ENCODE measurements at regions not wholly inside any gene's neighbourhood (a gene's known extent, or its start where the extent isn't known, plus 50 kb on each side); places are given as distances from the start of the nearest gene placed in this dataset.

DNA sequence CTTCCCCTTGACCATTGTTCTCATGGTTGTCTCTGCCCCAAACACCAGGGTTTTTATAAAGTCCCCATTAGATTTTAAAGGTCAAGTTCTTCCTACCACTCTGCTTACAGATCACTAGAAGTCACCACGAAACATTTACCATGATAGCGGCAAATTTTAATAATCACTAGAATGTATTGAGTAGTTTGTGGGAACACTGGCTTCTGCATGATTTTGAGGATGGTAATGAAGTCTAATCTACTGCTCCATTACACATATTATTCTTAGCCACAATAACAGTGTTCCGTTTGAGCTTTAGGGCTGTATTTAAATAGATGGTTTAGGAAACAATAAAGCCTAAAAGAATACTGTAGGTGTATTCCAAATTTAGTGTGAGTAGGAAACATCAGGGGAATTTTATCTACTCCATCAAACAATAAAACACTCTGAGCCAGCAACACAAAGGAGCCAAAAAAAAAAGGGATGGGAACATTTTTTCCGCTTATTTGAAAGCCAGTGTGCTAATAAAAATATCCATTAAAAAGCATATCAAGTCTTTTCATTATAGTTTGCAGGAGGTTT lies 49.7 kb downstream of the KLF12 start:
- no peak for DNase-seq

DNA sequence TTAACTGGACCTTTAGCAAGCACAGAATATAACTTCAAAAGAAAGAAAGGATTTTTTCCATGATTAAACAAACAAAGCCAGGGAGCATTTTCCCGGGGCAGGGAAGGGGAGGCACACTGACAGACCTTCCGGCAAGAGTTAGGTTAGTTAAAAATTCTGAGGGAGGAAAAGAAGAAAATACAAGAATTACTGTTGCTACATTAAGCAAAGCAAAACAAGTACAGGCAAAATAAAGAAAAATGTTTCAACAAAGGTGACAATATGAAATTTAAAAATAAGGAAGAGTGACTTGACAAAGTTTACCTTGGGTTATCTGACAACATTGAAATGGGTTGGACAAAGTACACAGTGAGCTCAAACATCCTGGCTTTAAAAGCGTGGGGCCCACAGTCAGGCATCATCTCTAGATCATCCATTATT lies 51.5 kb downstream of the KLF12 start:
- no peak for DNase-seq

DNA sequence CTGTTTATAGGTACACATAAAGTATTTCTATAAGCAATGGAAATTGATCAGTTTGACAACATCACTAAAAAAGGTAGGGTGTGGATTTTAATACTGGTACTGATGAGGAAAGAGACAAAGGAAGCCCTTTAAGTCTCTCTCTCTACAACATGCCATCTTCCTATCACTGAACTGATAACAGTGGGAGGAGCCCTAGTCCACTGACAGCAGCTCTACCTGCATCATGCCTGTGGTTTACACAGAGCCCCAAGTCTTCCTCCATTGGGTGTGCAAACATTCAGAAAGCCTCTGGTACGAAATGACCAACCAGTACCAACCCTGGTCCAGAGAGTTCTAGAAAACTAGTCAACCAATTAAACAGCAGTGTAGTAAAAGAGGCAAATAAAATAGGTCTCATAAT lies 53.4 kb downstream of the KLF12 start:
- DNase-seq = no peak

DNA sequence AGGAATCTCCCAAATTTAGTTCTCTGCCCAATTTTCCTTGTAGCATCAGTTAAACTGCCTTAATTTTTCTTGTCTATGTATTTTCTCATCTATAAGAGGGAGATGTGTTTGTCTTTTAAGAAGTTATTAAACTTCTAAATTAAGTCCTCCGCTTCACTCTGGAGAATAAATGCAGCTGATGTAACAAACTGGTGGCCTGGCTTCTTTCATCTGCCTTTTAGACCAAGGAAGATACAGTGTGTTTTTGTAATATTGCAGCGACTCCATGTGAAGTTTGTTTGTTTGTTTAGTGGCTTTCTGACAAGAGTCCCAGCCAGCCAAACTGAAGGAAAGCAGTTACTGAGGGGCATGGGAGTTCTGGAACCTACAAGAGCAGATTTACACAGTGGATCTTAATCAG lies 56.4 kb downstream of the KLF12 start:
- DNase-seq = no peak

DNA sequence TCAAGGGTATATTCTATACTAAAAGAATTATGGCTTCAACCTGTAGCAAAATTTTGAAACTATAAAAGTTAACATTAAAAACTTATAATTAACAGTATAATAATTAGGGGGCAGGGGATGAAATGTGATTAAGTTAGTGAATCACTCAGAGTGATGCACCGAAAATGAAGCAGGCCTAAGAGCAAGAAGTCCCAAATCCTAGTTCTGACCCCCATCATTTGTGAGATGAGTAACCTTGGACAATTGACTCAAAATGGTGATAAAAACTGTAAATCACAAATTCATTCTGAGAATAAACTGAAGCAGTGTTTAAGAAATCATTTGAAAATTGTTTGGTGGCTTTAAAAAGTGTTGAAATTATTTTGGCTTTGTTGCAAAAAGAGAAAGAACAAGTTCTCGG lies 56.8 kb downstream of the KLF12 start:
- no peak for DNase-seq

DNA sequence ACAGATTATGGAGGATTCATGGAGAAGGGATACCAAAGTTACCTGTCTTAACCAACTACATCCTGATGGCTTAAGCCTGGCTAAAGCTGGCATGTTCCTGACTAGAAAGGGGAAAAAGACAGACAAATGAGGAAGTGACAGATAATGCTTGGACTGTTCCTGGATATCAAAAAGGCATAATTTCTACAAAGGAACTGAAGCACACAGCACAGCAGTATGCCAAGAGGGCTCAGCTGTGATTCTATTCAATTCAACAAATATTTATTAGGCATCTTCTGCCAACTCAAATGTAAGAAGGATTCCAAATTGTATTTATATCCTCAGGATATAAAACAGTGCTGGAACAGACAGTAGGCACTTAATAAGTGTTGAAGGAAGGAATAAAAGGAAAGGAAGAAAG lies 59.5 kb downstream of the KLF12 start:
- DNase-seq = no peak

DNA sequence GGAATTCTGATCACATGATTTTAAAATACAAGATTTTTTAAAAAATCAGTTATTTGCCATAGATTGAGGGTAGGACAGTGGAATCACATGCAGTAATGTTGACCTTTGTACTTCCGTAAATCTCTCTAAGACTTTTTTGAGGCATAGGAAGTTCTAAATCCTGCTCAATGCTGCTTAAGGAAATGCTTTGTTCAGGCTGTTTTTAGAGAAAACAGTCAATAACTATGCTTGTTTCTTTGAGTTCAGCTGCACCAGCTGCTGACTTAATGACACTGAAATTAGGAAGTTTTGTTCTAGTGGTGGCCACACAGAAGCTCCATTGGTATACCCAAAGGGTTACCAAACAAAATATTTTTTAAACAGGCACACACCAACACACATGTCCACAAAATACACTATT lies 60.9 kb downstream of the KLF12 start:
- DNase-seq = no peak

DNA sequence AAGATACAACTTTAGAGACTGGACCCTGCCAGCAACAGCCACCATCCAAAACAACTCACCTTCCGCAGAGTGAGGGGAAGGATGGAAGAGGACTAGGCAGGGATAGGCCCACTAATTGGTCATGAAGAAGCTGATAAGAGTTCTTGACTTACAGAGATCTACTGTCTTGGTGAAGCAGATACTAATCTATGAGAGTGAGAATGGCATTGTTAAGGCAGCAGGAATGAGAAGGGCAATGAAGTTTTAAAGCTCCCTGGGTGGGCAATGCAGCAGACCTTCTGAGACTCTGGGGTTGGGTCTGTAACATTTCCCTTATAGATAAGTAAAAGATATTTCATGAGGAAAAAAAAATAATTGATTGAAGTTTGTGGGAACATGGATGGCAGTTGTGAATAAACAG lies 63.7 kb downstream of the KLF12 start:
- DNase-seq = no peak

DNA sequence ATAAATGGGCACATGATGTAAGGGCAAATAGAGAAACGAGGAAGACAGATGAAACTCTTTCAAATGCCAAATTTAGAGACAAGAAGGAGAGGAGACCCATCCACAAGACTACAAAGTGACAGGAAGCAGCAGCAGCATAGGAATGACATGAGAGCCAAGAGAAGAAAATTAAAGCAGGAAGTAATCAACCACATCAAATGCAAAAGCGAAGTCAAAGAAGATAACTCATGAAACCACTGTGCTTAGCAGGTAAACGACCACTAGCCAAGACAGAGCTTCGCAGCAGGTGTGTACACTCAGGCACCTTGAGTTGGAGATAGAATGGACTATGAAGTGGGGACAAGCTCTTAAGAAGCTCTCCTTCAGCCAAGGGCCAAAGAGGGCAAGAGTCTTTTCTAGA lies 64.1 kb downstream of the KLF12 start:
- no peak for DNase-seq

DNA sequence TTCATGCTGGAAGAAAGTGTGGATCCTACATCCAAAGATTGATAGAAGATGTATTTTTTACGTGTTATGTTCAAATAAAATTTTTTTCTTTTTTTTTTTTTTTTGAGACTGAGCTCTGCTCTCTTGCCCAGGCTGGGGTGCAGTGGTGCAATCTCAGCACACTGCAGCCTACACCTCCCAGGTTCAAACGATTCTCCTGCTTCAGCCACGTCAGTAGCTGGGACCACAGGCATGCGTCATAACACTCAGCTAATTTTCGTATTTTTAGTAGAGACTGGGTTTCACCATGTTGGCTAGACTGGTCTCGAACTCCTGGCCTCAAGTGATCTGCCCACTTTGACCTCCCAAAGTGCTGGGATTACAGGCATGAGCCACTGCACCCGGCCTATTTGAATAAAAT lies 65.7 kb downstream of the KLF12 start:
- no peak for DNase-seq

DNA sequence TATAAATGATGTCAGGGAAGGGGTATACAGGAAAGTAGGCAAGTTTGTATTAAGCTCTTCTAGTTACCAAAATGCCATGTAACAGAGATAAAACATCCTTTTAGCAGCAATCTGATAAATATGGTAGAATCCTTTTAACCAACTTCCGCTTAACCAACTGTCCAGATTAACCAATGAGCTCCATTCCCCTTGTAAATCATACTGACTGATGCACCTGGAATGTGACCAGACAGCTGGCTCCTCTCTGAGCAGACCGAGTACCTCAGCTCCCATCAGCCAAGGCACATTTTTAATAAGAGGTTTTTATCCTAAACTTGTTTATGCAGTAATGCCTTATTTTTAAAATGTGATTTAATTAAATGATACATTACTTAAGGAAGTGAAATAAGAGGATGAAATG lies 66.4 kb downstream of the KLF12 start:
- no peak for DNase-seq

DNA sequence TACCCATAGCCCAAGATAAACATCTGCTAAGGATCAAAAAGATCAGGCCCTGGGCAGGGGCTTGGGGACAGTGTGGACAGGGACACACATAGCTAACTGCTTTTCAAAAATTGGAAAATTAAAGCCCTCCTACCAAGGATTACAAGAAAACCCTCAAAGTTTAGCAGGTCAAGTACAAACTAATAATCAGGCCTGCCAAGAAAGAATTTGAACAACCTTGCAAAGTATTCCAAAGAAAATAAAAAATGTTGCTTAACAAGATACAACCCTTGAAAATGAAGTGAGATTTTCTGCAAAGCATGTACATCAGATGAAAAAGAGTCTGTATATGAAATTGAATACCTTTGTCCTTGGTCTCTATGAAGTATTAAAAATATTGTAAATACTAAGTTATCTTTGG lies 67.3 kb downstream of the KLF12 start:
- DNase-seq = no peak

DNA sequence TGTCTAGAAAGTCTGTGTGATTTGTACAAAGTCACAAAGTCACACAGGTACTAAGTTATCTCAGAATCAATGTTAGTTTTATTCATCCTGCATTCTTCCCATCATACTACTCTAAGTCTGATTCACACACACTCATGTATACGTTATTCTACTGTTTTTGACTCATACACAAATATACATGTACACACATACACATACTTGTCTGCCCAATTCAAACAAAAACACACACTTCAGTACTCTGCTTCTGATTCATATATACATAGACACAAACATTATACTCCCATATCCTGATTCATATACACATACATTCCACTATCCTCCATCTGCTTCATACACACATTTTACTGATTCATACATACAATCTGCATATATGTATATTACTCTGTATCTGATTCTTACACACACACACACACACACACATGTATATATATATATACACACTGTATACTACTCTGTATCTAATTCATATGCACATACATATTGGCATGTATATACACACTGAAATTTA lies 69.3 kb downstream of the KLF12 start:
- no peak for DNase-seq

DNA sequence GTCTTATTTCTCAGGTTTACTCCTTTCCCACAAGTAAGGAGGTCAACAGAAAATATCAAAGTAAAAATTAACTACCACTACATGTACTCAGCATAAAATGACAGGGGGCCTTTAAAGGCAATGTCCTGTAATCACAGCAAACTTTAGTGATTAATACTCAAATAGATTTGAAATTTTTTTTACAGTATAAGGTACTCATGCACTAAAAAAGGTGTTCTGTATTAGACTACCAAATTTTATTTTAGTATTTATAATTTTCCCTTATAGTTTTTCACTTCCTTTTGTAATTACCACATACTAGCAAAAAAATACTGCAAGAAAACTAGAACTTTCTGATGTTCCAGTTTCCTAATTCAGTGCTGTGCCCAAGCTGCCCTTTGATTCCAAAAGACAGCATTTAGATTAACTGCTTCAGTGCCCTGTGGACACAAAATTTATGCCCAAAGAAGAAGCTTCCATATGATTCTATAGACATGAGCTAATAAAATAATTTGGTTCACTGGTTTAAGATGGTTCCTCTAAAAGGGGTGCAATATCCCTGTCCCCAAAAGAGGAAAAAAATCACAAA lies 70.6 kb downstream of the KLF12 start:
- no peak for DNase-seq

DNA sequence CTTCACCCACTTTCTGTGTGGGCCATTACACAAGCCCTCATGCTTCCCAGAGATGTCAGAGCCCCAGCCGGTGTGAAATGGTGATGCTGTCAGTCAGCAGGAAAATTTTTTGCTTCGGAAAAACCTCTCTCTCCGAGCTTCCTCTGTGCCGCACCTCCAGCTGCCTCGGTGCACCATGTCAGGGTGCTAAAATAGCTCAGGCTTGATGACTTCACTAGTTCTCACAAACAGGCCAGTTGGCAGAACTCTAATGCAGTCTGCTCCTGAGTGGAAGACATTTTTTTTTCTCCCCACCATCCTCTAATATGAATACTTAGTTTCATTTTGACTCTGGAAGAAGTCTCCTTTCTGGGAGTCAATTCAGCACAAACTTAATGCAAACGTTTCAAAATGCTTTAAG lies 71.3 kb downstream of the KLF12 start:
- no peak for DNase-seq

DNA sequence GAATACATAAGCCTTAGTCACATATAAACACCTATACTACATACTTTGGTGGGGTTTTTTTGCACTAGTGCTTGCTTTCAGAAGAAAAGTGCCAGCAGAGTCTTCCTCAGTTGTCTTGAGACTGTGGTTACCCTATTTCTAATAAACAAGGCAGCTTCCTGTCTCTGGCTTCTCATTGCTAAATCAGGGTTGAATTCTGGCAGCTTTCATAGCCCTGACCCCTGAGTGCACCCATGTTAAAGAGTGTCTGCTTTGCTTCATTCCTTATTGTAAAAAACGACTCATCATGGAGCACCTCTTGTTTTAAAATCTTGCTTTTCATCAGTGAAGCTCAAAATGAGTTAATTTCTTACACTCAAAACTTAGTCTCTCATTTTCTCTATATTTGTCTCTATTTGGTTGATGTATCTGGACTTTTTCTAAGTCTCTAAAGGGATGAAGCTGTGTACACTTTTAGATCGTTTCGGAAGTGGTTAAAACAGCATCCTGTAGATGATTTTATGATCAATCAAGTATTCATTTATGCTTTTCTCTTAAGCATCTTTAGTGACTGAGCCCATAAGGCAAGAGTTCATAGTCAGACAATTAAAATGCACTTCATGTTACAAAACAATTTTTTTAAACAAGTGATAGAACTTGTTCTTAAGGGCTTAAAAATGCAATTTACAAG lies 72.1 kb downstream of the KLF12 start:
- no peak for DNase-seq

DNA sequence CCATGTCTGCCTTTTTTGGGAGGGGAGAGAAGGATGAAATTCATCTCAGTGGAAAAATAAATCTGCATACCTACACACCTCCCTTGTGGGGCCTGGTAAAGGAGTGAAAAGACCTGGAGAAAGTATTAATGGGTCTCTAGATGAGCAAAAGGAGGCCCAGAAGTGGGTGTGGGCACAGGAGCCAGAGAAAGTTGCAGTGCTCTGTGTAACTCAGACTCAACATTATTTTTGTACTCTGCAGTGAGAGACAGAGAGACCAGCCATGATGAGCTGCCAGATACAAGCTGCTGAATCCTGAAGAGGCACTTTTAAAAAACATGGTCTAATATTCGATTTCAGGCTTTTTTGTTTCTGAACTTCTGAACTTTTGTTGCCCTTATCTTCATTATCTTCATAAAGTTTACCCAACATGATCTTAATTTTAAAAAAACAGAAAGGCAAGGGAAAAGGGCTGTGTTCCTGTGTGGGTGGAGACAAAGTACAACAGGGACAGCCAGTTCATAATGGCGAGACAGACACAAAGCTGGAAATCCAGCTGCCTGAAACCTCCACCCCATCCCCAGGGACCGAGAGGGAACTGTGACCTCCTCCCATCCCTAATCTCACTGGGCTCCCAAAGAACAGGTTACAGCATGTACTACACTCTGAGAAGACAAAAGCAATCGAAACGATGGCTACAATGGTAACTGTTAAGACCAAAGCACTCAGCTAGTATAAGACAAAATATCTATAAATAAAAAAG lies 77.2 kb downstream of the KLF12 start:
- no peak for DNase-seq

DNA sequence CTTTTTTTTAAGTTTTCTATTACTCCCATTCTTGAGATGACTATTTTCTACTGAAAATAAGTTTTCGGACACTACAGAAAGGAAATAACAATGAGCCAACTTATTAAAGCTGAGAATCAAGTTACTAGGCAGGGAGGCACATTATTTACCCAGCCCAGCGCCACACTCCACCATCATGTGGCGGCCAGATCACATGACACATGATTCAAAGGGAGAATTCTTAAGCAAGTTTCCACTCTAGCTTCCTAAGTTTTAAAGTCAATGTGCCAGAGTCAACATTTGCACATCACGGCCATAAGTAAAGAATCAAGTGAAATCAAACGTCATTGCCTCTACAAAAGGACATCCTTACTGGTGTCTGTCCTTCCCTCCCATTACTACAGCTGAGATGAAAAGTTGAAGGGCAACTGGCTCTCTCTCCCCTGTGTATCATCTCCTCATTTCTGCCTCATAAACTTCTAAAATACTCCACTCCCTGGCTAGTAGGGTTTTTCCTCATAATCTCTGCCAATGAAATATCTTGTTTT lies 81.7 kb downstream of the KLF12 start:
- DNase-seq = no peak

DNA sequence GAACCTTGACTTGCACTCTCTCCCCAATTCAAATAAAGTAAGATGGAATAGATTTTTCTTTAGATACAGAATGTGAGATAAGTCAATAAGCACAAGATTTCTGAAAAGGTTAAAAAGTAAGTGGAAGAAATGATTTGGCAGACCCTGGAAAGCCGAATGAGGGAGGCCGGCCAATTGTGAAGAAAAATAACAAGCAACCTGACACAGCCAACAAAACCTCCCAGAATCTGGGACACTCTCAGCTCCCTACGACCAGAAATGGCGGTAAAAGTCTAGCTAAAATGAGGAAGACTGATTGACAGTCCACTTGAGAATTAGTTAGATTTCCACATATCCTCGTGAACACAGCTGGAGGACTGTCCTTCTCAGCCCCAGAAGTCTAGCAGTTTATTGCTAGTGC lies 85.4 kb downstream of the KLF12 start:
- no peak for DNase-seq

DNA sequence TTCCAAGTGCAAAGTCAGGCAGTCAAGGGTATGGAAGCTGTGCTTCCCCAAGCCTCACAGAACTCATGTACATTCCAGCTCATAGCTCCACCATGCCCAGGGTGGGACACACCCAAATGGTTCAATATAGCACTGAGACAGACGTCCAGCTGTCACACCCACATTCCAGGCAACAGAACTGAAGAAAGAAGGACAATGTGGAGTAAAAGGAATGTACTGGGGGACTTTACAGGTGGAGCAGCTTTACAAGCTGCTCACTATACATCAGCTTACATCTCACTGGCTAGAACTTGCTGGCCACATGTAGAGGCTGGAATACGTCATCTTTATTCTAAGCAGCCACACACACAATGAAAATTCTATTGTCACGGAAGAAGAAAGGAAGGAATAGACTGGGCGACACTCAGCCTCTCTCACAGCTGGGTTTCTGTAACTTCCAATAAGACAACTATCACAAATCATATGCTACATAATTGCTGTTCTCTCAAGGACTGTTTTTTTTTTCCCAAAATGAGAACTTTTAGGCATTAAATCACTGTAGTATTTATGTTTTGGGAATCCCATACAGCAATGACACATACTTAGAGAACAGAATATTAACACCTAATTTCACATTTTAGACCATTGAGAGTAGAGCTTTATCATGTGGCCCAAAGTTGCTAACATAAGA lies 86.1 kb downstream of the KLF12 start:
- DNase-seq = no peak

DNA sequence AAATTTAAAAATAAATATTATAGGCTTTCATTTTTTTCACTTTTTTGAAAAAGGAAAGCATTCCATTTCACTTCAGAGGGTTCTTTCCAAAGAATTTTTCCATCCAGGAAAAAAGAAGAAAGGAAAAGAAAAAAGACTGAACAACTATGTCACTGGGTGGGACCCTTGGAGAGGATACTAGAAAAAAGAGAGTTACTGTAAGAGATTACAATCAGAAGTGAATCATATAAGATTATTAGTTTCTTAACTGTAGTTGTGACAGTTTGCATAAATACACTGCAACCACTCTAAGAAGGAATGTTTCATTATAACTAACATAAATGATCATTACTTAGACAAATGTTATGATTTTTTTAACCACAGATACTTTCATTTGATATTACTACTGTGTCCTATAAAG lies 87.8 kb downstream of the KLF12 start:
- DNase-seq = no peak

DNA sequence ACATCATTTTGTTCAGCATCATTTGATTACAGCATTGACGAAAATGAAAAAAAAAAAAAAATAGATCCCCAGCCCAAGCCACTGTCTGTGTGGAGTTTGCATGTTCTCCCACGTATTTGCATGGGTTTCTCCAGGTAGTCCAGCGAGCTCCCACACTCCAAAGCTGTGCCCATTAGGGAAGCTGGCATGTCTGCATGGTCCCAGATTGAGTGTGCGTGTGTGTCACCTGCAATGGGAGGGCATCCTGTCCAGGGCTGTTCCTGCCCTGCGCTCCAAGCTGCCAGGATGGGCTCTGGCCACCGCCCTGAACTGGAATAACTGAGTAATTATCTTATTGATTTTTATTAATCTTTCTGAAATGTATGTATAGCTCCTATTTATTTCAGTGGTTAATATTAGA lies 88.6 kb downstream of the KLF12 start:
- DNase-seq = no peak

DNA sequence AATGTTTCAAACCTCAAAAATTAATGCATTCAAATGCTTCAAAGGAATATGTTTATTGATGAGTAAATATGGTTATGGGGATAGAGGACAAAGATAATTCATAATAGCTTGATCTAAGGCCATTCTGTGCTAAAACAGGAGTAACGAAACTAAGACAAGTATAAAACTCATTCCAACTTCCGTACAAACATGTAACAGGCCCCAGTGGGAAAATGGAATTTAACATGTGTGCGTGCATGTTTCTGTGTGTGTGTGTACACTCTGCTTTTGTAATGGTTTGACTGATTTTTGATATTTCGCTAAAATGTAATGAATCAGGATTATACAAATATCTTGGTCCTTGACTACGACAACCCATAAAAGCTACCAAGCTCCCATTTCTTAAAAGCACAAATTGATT lies 91.0 kb downstream of the KLF12 start:
- DNase-seq = no peak
